NCI-H2029 (cell line): ENCODE measurements at regions not wholly inside any gene's neighbourhood (a gene's known extent, or its start where the extent isn't known, plus 50 kb on each side); places are given as distances from the start of the nearest gene placed in this dataset.
"Not testable (repeated sequence)": the region's sequence is repeated elsewhere in the genome, so short reads cannot be mapped to it uniquely, and the experiment has no call there.

Experiments
- DNase-seq: peaks from one replicate; lab custom pipeline; 2025; lab: John Stamatoyannopoulos, UW

DNA sequence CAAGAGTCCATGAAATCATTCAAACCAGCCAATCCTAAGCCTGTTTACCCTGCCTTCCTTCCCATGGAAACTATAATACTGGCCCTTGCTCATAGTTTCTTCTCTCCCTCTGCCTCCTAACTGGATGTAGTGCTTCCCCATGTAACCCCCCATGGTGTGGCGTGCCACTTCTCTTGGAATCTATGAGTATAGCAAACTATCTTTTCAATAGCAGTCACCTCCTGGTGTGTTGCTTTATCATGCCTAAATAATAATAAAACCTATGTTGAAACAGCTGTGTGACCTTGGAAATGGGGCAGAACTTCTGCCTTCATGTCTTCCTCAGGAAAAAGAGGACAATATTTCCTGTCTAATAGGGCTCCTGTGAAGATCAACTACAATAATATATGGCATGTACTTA is 234.8 kb upstream of the EDNRA start:
- no peak for DNase-seq

- DNase-seq: not testable (repeated sequence)
These were observed 234.4 kb upstream of the EDNRA start for GRCh38 chr4:147246528-147246927.

GRCh38 chr4:147247579-147247978 is 233.3 kb upstream of the EDNRA start:
- no peak for DNase-seq

GRCh38 chr4:147250062-147250461 is 230.8 kb upstream of the EDNRA start:
- DNase-seq: no peak

DNA sequence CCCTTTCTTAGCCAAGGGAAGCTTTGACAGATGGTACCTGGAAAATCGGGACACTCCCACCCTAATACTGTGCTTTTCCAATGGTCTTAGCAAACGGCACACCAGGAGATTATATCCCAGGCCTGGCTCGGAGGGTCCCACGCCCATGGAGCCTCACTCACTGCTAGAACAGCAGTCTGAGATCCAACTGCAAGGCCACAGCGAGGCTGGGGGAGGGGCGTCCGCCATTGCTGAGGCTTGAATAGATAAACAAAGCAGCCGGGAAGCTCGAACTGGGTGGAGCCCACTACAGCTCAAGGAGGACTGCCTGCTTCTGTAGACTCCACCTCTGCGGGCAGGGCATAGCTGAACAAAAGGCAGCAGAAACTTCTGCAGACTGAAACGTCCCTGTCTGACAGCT is 225.6 kb upstream of the EDNRA start:
- DNase-seq: not testable (repeated sequence)

- DNase-seq: not testable (repeated sequence)
These were observed 221.6 kb upstream of the EDNRA start for GRCh38 chr4:147259271-147259670.

DNA sequence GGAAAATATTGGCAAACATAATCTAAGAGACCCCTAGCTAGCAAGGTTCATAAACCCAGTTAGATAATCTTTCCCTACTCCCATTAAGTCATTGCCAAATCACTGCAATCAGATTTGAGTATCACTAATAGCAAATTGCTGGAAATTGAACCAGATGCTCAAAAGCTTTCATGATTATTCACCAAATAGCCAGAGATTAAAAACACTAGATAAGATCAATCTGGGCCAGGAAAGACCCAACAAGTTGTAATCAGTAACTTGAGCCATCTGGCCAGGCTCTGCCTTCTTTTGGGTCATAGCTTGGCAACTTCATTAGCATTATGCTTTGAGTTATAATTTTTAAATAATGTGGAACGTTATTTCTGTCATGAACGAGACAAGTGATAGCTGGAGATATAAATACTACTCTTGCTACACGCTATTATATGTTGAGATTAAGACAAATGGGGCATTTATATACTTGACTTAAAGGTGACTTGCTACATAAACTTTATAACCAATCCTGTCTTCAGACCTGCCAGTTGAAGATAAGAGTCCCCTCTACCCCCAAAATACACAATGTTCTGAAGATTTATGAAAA is 196.6 kb upstream of the EDNRA start:
- no peak for DNase-seq

DNA sequence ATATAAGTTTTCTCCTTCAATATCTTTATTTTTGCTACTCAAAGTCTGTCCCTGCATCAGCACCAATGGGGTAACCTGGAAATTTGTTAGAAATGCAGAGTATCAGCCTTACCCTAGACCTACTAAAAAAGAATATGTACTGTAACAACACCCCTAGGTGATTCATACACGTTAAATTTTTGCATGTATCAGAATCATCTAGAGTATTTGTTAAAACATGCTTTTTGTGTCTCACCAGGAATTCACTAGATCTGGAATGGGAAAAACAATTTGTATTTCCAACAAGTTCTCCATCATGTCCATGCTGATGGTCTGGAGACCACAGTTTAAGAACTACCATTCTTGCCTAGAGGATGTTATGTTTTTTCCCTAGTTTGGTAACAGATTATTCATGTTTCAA is 196.0 kb upstream of the EDNRA start:
- no peak for DNase-seq

DNA sequence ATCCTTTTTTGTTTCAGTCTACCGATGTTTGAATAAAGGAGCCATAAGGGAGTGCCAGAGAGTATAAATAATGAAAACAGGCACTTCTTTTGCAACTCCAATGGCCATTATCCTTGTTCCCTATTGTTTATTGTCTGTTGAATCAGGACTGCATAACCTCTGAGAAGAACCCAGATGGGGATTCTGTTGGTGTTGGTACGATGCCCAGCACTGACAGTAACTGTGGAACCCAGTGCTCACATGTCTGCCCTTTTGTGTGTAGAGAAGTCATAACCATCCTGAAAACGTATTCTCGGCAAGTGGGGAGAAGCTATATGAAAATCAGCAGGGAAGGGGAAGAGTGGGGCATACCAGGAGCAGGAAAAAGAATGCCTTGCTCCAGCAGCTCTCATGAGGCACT is 195.1 kb upstream of the EDNRA start:
- no peak for DNase-seq

DNA sequence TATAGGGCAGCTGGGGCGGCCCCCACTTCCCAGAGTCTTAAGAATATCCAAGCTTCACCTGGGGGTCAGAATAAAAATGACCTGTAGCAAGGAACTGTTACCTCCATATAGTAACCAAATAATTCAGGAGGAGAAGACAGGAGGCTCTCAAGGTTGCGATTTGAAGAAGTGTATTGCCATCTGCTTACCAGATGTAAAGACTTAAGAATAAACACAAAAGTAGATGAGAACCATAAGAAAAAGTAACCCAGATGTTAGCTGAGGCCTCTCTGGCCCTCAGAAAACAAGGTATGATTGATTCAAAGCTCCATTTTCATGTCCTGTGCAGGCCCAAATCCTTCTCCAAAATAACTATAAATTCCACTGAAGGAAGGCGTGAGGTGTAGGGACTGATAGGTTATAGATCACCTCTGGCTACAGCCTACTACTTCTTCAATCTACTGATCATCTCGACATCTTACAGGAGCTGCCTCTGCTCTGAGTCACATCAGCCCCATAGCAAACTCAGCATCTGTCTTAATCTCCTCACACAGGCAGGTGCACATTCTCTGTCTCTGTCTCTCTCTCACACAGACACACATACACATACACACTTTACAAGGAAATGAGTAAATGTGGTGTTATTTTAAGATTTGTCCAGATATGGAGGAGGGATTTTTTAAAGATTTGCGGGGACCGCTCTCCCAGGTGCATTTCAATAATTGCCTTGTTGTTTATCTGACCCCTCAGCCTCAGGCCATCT is 193.9 kb upstream of the EDNRA start:
- DNase-seq: no peak

DNA sequence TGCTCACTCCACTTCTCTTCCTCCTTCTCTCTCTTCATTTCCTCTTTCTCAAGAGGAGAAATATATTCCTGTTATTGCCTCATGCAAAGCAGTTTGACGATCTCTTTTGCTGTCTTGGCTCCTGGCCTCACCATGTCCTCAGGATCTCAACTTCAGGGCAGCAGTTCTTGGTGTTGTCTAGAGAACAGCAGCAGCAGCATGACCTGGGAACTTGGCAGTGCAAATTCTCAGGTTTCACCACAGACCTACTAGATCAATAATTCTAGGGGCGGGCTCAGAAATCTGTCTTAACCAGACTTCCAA is 193.4 kb upstream of the EDNRA start:
- DNase-seq: no peak

GRCh38 chr4:147288512-147288911 is 192.4 kb upstream of the EDNRA start:
- DNase-seq: no peak

GRCh38 chr4:147289181-147289580 is 191.7 kb upstream of the EDNRA start:
- no peak for DNase-seq

DNA sequence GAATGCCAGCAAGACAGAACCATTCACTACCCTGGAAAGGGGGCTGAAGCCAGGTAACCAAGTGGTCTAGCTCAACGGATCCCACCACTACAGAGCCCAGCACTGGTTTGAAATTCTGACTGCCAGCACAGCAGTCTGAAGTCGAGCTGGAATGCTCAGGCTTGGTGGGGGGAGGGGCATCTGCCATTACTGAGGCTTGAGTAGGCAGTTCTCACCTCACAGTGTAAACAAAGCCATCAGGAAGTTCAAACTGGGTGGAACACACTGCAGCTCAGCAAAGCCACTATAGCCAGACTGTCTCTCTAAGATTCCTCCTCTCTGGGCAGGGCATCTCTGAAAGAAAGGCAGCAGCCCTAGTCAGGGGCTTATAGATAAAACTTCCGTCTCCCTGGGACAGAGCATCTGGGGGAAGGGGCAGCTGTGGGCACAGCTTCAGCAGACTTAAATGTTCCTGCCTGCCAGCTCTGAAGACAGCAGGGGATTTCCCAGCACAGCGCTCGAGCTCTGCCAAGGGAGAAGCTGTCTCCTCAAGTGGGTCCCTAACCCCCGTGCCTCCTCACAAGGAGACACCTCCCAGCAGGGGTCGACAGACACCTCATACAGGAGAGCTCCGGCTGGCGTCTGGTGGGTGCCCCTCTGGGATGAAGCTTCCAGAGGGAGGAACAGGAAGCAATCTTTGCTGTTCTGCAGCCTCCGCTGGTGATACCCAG is 188.1 kb upstream of the EDNRA start:
- DNase-seq: not testable (repeated sequence)

GRCh38 chr4:147293314-147293677 is 187.6 kb upstream of the EDNRA start:
- DNase-seq: not testable (repeated sequence)

GRCh38 chr4:147299205-147299604 is 181.7 kb upstream of the EDNRA start:
- no peak for DNase-seq

DNA sequence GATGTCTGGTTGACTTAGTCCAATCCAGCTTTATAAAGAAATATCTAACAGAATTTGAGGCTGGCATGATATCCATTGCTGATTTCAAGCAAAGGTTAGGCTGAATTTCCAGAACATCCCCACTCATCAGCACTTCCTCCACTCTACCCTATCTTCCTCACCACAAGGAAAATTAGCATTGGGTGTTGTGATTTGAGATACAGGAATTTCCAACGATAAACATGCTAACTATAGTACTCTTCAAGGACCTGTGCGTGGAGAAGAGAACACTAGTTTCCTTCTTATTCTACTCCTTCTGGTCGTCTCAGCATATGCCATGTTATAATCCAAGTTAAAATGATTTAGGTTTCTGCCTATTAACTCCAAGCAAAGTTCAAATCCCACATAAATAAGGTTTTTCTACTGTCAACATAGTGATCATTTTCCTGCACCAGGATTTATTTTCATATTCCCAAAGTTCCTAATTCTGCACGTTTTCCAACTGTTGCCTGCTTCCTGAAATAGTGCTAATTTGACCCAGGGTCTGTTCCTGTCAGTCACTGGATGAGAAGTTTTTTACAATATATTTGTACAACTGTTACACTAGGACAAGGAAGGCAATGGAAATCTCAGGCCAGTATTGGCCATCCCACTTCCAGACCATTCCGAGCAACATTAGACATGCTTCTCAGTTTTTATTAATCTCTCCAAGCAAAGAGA is 177.6 kb upstream of the EDNRA start:
- no peak for DNase-seq

DNA sequence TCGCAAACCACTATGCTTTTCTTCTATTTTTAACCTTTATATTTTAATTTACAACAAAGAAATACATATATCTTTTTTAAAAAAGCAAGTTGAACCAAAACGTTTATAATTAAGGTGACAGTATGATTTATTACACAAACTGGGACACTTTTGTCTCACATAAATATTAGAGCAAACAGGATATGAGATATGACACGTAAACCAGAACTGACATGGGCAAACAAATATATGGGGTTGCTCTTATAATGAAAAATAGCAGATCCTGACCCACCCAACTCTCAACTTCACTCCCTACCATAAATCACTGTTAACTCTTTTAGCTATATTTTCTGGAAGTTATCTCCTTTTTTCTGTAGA is 177.0 kb upstream of the EDNRA start:
- DNase-seq: no peak

GRCh38 chr4:147307896-147308674 is 172.8 kb upstream of the EDNRA start:
- no peak for DNase-seq

DNA sequence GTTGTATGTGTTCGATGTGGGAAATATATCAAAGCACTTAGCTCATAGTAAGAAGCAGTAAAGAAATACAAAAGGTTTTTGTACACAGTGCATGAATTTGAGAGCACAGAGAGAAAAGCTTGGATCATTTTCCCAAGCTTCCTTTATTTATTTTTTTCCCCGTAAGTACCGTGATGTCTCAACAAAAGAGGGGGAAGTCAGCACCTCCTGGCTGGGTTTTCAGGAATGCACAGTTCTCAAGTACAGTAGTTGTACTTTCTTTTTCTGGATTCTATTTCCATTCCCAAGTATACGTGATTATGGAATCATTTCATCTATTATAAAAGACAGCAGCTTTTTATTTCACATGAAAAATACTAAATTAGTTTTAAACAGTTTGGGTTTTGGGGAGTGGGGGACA is 171.5 kb upstream of the EDNRA start:
- DNase-seq: no peak

- DNase-seq: no peak
These were observed 170.6 kb upstream of the EDNRA start for GRCh38 chr4:147310312-147310711.

GRCh38 chr4:147311956-147312355 is 168.9 kb upstream of the EDNRA start:
- DNase-seq: no peak
